Stimulated activated memory B cell treated with anti-CD40 and anti-IgM and Interleukin-4, amounts not matched to agents 10 μg/mL and 1 μg/mL and 100 μg/mL, for 72 hours (primary cell): ENCODE measurements at regions not wholly inside any gene's neighbourhood (a gene's known extent, or its start where the extent isn't known, plus 50 kb on each side); places are given as distances from the start of the nearest gene placed in this dataset.
"Not testable (repeated sequence)": the region's sequence is repeated elsewhere in the genome, so short reads cannot be mapped to it uniquely, and the experiment has no call there.

Source experiments
- ATAC-seq: fragments of 150-1000 bp; cut with Tn5 transposase; 2 replicates; pipeline ENCODE4 v1.10.0; 2021
- H3K27ac Mint-ChIP-seq: one replicate; pipeline ENCODE4 v1.8.0; 2022; ENCODE audit warnings: mild to moderate bottlenecking, mixed read lengths
- H3K27me3 Mint-ChIP-seq: one replicate; pipeline ENCODE4 v1.8.0; 2022; ENCODE audit warnings: mixed read lengths
- H3K36me3 Mint-ChIP-seq: one replicate; pipeline ENCODE4 v1.8.0; 2022; ENCODE audit warnings: mixed read lengths
- H3K4me1 Mint-ChIP-seq: one replicate; pipeline ENCODE4 v1.8.0; 2022; ENCODE audit warnings: mixed read lengths
- H3K4me3 Mint-ChIP-seq: one replicate; pipeline ENCODE4 v1.8.0; 2022; ENCODE audit warnings: mild to moderate bottlenecking, moderate library complexity, mixed read lengths
- H3K9me3 Mint-ChIP-seq: one replicate; pipeline ENCODE4 v1.8.0; 2022; ENCODE audit warnings: mixed read lengths

DNA sequence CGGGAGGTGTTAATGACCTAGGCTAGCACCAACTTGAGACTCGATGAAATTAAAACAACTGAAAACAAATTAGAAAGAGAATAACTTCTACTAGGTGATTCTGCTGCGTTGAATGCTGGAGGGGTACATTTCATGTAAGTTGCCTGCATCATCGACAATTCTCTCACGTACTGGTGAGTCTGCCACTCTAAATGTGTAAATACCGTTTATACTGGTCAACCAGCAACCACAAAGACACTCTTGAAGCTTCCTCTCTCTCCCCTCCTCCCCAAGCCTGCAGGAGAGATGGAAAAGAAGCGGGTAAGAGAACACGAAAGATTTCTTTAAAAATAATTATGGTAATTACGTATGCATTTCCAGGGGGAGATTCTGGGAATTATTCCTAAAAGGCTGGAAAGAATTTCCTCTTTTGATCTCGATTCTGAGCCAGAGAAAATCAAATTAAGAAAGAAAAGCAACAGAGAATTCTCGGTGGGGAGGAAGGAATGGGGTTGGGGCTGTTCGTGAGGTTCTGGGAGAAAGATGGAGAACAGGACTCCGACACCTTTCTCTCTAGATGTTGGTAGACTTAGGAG is 68.6 kb upstream of the MRTFB start:
- Mint-ChIP-seq H3K4me3 (peak overlapping the region; percentile 59), H3K27me3 (no peaks in the 10 kb centered on the region), H3K4me1 (peaks cover 64% of the 10 kb centered on the region), H3K27ac (peak overlapping the region; percentile 25), H3K36me3 (peaks cover 5% of the 10 kb centered on the region), H3K9me3 (no peaks in the 10 kb centered on the region)
- no peak for ATAC-seq

GRCh38 chr16:14003074-14003570 is 68.0 kb upstream of the MRTFB start:
- peak overlapping the region; percentile 59 for H3K4me3 Mint-ChIP-seq
- peaks cover 5% of the 10 kb centered on the region for H3K36me3 Mint-ChIP-seq
- H3K4me1 Mint-ChIP-seq: peaks cover 62% of the 10 kb centered on the region
- H3K27me3 Mint-ChIP-seq: no peaks in the 10 kb centered on the region
- no peaks in the 10 kb centered on the region for H3K9me3 Mint-ChIP-seq
- H3K27ac Mint-ChIP-seq: peak overlapping the region; percentile 25
- peak; percentile 55 for ATAC-seq

GRCh38 chr16:14004031-14004728 is 66.9 kb upstream of the MRTFB start:
- Mint-ChIP-seq H3K4me1 (peaks cover 51% of the 10 kb centered on the region), H3K9me3 (no peaks in the 10 kb centered on the region), H3K4me3 (no peak overlapping the region), H3K27ac (peak overlapping the region; percentile 25), H3K27me3 (no peaks in the 10 kb centered on the region), H3K36me3 (no peaks in the 10 kb centered on the region)
- no peak for ATAC-seq

DNA sequence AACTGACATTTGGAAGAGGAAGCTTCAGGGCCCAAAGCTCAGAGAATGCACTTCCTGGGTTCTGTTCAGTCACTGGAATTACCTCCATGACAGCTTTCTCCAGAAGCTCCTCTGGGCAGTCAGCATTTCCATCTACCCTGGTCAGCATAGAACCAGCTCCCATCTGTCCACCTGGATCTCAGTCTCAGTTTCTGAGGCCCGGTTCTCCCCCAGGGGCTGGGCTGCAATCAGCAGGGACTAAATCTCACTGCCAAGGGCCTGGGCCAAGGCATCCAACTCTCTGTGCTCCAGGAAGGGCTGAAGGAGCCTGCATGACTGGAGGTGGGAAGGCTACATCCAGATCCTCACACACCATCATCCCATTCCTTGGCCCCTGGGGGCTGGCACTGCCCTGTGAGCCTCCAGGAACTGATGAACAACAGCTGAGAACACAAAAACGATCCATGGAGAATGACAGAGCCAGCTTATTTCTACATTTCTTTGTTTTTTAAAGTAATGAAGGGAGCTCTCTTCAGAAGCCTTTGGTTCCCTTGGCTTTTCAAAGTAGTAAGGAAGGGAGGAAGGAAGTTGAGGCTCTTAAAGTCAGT is 66.3 kb upstream of the MRTFB start:
- Mint-ChIP-seq H3K27ac (peak overlapping the region; percentile 25), H3K36me3 (no peaks in the 10 kb centered on the region)

GRCh38 chr16:14005335-14005734 is 65.8 kb upstream of the MRTFB start:
- no peaks in the 10 kb centered on the region for H3K9me3 Mint-ChIP-seq
- no peaks in the 10 kb centered on the region for H3K36me3 Mint-ChIP-seq
- H3K27ac Mint-ChIP-seq: peak overlapping the region; percentile 25
- no peak for ATAC-seq
- peaks cover 40% of the 10 kb centered on the region for H3K4me1 Mint-ChIP-seq
- H3K27me3 Mint-ChIP-seq: no peaks in the 10 kb centered on the region
- H3K4me3 Mint-ChIP-seq: no peak overlapping the region

More for the DNA sequence above, 66.3 kb upstream of the MRTFB start:
- Mint-ChIP-seq H3K9me3 (no peaks in the 10 kb centered on the region), H3K27me3 (no peaks in the 10 kb centered on the region), H3K4me3 (no peak overlapping the region), H3K4me1 (peaks cover 45% of the 10 kb centered on the region)
- ATAC-seq: no peak

- Mint-ChIP-seq H3K27me3 (no peaks in the 10 kb centered on the region), H3K4me3 (no peak overlapping the region), H3K27ac (peak overlapping the region; percentile 36), H3K36me3 (no peaks in the 10 kb centered on the region), H3K9me3 (no peaks in the 10 kb centered on the region), H3K4me1 (peaks cover 29% of the 10 kb centered on the region)
- peak; percentile 61 for ATAC-seq
Observed at GRCh38 chr16:14007450-14007849, 63.7 kb upstream of the MRTFB start.

DNA sequence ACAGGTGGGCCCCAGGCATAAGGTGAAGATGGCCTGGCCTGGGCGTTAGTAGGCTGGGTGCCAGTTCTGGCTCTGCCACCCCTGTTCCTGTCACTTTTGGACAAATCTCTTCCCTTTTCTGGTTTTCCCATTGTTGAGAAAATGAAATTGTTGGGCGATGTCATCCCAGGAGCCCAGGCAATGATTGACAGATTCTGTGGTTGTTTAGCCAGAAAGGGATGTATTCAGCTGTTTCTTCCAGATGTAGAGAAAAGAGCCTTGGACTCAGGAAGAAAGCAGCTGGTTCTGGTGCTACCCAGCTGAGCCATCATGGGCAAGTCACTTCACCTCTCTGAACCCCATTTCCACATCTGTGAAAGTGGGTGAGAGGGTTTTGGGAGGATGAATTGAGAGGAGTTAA is 60.1 kb upstream of the MRTFB start:
- Mint-ChIP-seq H3K36me3 (no peaks in the 10 kb centered on the region), H3K27ac (no peak overlapping the region), H3K4me1 (peaks cover 11% of the 10 kb centered on the region), H3K4me3 (no peak overlapping the region), H3K9me3 (no peaks in the 10 kb centered on the region), H3K27me3 (no peaks in the 10 kb centered on the region)
- ATAC-seq: no peak

GRCh38 chr16:14011846-14012245 is 59.3 kb upstream of the MRTFB start:
- Mint-ChIP-seq H3K36me3 (no peaks in the 10 kb centered on the region), H3K4me3 (no peak overlapping the region), H3K9me3 (no peaks in the 10 kb centered on the region), H3K27ac (no peak overlapping the region), H3K27me3 (no peaks in the 10 kb centered on the region), H3K4me1 (peaks cover 11% of the 10 kb centered on the region)
- no peak for ATAC-seq

DNA sequence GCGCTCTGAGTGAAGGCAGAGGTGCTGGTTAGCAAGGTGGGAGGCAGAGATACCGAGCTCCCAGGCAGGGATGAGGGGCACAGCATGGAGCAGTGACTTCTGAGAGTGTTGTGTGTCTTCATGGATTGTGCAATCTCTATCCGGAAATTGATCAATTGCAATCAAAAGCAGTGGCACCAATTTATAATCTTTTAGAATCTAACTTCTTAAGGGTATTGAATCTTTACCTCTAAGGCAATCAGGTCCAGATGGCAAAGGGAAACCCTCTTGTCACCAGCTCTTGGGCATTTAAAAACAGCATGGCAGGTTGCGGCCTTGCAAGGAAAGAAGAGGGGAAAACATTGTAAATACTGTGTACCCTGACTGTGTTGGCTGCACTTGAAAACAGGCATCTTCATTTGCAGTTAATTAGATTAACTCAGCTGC is 58.0 kb upstream of the MRTFB start:
- Mint-ChIP-seq H3K27me3 (no peaks in the 10 kb centered on the region), H3K27ac (no peak overlapping the region), H3K4me1 (no peaks in the 10 kb centered on the region), H3K36me3 (no peaks in the 10 kb centered on the region), H3K4me3 (no peak overlapping the region), H3K9me3 (no peaks in the 10 kb centered on the region)
- ATAC-seq: no peak

DNA sequence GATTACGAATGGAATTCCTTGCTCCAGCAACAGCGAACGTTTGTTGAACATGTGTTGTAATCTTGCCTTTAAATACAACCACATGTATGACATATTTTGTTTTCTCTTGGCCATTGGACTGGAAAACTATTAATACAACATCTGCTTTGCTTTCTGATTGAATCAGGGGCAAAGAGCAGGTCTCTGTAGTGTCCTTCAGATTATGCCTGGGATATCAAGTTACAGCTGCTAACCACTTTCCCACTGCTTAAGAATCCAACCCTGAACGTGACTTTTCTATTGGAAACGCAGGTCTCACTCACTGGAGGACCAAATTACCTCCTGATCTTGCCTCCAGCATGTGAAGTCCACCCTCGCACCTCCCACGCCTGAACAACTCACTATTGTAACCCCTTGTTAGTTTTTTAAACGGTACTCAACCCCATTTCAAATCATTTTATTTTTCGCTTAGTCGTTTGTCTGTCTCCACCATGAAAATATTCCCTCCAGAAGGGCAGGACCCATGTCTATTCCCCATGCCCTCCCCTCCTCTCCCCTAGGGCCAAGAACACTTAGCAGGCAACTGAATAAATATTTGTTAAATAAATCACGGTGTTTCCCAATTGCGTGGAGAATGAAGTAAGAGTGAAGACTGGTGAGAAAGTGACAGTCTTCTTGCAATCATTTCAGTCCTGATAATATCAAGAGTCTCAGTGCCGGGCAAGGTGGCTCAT is 57.4 kb upstream of the MRTFB start:
- no peaks in the 10 kb centered on the region for H3K4me1 Mint-ChIP-seq
- no peak for ATAC-seq
- H3K36me3 Mint-ChIP-seq: no peaks in the 10 kb centered on the region
- no peak overlapping the region for H3K4me3 Mint-ChIP-seq
- no peaks in the 10 kb centered on the region for H3K27me3 Mint-ChIP-seq
- H3K9me3 Mint-ChIP-seq: no peaks in the 10 kb centered on the region
- H3K27ac Mint-ChIP-seq: no peak overlapping the region

GRCh38 chr16:14014284-14014625 is 56.9 kb upstream of the MRTFB start:
- no peak overlapping the region for H3K27ac Mint-ChIP-seq

DNA sequence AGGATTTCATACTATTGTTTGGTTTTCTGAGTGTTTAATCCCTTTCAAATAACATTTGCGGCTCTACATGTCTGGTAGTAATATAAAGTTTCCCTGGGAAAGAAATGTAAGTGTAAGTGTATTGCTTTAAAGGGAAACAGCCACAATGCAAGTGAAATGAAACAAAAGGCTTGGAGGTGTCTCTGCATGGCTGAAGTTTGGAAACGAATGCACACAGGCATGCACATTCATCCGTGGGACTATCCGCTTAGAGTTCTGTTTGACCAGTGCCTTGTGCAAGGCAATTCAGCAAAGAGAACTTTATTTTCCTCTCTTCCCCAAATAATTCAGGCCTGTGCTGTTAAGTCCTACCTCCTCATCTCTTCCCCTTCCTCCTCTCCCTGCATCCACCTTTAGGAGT is 56.1 kb upstream of the MRTFB start:
- Mint-ChIP-seq H3K36me3 (no peaks in the 10 kb centered on the region), H3K4me3 (no peak overlapping the region), H3K27ac (no peak overlapping the region), H3K27me3 (no peaks in the 10 kb centered on the region), H3K9me3 (no peaks in the 10 kb centered on the region), H3K4me1 (no peaks in the 10 kb centered on the region)
- ATAC-seq: no peak

More at GRCh38 chr16:14014284-14014625, 56.9 kb upstream of the MRTFB start:
- Mint-ChIP-seq H3K4me1 (no peaks in the 10 kb centered on the region), H3K9me3 (no peaks in the 10 kb centered on the region), H3K36me3 (no peaks in the 10 kb centered on the region), H3K27me3 (no peaks in the 10 kb centered on the region), H3K4me3 (no peak overlapping the region)
- no peak for ATAC-seq

DNA sequence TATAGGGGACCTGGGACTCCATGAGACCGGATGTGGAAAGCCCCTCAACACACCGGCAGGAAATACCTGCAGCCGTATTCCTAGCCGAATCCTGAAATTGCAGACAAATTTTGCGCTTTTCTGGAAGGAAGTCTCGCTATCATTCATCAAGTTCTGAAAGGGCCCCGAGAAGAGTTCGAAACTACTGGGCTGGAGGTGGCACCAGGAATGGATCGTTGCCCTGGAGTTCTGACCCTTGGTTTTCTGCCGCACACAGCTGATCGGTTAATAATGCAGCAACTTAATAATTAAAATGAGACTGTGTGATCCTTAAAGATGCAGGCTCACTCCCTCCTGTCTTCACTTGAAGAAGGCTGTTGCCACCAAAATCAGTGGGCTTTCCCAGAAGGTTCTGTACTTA is 55.7 kb upstream of the MRTFB start:
- no peak for ATAC-seq
- Mint-ChIP-seq H3K36me3 (no peaks in the 10 kb centered on the region), H3K27ac (no peak overlapping the region), H3K27me3 (no peaks in the 10 kb centered on the region), H3K9me3 (no peaks in the 10 kb centered on the region), H3K4me1 (no peaks in the 10 kb centered on the region), H3K4me3 (no peak overlapping the region)

GRCh38 chr16:14015948-14016347 is 55.2 kb upstream of the MRTFB start:
- no peaks in the 10 kb centered on the region for H3K27me3 Mint-ChIP-seq
- H3K4me1 Mint-ChIP-seq: no peaks in the 10 kb centered on the region
- H3K4me3 Mint-ChIP-seq: no peak overlapping the region
- H3K9me3 Mint-ChIP-seq: no peaks in the 10 kb centered on the region
- H3K27ac Mint-ChIP-seq: no peak overlapping the region
- no peaks in the 10 kb centered on the region for H3K36me3 Mint-ChIP-seq
- no peak for ATAC-seq

DNA sequence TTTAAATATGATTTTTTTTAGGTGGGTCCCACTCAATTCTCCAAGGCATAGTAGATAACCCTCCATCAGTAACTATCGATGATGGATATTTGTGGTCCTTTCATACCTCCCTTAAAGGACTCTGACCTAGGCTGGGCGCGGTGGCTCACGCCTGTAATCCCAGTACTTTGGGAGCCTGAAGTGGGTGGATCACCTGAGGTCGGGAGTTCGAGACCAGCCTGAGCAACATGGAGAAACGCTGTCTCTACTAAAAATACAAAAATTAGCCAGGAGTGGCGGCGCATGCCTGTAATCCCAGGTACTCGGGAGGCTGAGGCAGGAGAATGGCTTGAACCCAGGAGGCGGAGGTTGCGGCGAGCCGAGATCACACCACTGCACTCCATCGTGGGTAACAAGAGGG is 54.8 kb upstream of the MRTFB start:
- H3K4me1 Mint-ChIP-seq, ATAC-seq, H3K36me3 Mint-ChIP-seq, H3K4me3 Mint-ChIP-seq, H3K27ac Mint-ChIP-seq, H3K27me3 Mint-ChIP-seq, H3K9me3 Mint-ChIP-seq: not testable (repeated sequence)
